ENCODE measurements at regions not wholly inside any gene's neighbourhood (a gene's known extent, or its start where the extent isn't known, plus 50 kb on each side); places are given as distances from the start of the nearest gene placed in this dataset.

DNA sequence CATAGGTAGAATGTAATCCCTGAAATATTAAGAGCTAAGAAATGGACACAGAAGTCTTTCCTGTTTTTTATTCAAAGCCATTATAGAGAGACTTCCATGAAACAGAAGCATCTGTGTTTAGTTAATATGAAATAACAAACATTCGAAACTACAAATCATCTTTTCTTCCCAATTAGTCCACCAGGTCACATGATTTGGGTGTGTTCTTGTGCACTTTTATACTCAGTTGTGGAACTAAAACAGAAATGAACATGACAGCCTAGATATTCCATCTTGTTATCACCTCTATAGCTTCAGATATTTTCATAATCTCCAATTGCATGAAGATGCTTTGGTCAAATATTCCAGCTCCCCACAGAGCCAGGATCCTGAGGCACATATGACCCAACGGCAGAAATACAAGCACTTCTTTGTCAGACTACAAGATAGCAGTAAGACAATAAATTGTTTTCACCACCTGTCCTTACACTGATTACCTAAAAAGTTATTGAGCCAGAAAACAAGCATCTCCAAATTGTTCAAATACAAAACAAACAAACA lies 116.8 kb upstream of the BEND6 start:
- TF ChIP-seq, protein P1, sequence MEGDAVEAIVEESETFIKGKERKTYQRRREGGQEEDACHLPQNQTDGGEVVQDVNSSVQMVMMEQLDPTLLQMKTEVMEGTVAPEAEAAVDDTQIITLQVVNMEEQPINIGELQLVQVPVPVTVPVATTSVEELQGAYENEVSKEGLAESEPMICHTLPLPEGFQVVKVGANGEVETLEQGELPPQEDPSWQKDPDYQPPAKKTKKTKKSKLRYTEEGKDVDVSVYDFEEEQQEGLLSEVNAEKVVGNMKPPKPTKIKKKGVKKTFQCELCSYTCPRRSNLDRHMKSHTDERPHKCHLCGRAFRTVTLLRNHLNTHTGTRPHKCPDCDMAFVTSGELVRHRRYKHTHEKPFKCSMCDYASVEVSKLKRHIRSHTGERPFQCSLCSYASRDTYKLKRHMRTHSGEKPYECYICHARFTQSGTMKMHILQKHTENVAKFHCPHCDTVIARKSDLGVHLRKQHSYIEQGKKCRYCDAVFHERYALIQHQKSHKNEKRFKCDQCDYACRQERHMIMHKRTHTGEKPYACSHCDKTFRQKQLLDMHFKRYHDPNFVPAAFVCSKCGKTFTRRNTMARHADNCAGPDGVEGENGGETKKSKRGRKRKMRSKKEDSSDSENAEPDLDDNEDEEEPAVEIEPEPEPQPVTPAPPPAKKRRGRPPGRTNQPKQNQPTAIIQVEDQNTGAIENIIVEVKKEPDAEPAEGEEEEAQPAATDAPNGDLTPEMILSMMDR (conservative IDR thresholded peaks at IDR 0.05) = no peak
- no peak for TF ChIP-seq ZFX (IDR thresholded peaks at IDR 0.05)
